Epithelial cell of esophagus (primary cell): ENCODE measurements at regions not wholly inside any gene's neighbourhood (a gene's known extent, or its start where the extent isn't known, plus 50 kb on each side); places are given as distances from the start of the nearest gene placed in this dataset.

Experiments used
- DNase-seq: peaks from one replicate; pipeline ENCODE4 v3.0.0; 2010; ENCODE audit warnings: low read depth
- H3K4me3 ChIP-seq: 2 replicates; pipeline ENCODE4 v1.5.1; 2011; ENCODE audit warnings: mild to moderate bottlenecking, low read length, control low read depth
- TF ChIP-seq, protein P1 (sequence below): IDR thresholded peaks from 2 replicates; pipeline ENCODE4 v1.5.1; 2011; ENCODE audit warnings: low read depth, mild to moderate bottlenecking, low read length, control low read depth, inconsistent platforms; ENCODE audit not compliant: insufficient read depth; ENCODE audit errors: missing control alignments

- TF ChIP-seq, protein P1, sequence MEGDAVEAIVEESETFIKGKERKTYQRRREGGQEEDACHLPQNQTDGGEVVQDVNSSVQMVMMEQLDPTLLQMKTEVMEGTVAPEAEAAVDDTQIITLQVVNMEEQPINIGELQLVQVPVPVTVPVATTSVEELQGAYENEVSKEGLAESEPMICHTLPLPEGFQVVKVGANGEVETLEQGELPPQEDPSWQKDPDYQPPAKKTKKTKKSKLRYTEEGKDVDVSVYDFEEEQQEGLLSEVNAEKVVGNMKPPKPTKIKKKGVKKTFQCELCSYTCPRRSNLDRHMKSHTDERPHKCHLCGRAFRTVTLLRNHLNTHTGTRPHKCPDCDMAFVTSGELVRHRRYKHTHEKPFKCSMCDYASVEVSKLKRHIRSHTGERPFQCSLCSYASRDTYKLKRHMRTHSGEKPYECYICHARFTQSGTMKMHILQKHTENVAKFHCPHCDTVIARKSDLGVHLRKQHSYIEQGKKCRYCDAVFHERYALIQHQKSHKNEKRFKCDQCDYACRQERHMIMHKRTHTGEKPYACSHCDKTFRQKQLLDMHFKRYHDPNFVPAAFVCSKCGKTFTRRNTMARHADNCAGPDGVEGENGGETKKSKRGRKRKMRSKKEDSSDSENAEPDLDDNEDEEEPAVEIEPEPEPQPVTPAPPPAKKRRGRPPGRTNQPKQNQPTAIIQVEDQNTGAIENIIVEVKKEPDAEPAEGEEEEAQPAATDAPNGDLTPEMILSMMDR: no peak
- H3K4me3 ChIP-seq: no peak overlapping the region
- no peak for DNase-seq
These were observed 733.5 kb upstream of the SGCG start for GRCh38 chr13:22447132-22447886.

- H3K4me3 ChIP-seq: no peak overlapping the region
- DNase-seq: no peak
These were observed 731.5 kb upstream of the SGCG start for GRCh38 chr13:22449251-22449650.

DNA sequence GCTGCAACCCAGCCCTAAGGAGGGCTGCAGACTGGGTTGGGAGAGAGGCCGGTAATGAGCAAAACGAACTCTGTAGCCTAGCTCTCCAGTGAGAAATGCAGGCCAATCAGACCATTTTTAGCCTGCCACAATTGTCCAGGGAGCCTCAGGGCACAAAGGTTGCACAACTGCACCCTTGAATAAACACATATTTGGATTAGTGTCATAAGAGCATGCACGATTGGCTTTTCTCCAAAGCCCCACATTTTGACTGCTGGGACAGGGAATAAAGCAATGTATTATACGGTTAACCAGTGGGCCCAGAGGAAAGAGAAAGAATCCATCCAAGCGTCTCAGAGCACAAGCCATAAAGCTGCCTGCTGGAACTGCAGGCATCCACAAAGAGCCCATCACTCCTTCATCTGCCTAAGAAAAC is 729.4 kb upstream of the SGCG start:
- TF ChIP-seq, protein P1: no peak
- no peak overlapping the region for H3K4me3 ChIP-seq
- DNase-seq: peak; percentile 3

More at GRCh38 chr13:22449251-22449650, 731.5 kb upstream of the SGCG start:
- TF ChIP-seq, protein P1: no peak

DNA sequence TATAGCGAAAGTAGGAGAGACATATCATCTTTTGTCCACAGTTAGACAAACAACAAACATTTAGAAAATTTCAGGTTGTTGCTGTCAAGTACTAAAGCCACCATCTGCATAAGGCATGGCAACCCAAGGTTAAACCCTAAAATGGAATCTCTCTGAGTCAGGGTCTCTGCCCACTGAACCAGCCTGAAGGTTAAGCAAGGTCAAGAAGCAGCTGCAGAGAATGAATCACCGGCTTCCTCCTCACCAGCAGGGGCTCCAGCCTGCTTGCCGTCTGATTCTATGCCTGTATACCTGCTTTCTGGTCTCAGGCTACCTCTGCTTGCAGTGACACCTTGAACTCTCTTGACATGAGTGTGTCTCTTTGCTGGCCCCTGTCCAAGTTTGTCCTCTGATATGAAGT is 726.2 kb upstream of the SGCG start:
- no peak for DNase-seq
- TF ChIP-seq, protein P1: no peak
- no peak overlapping the region for H3K4me3 ChIP-seq

- TF ChIP-seq, protein P1: no peak
- DNase-seq: no peak
- no peak overlapping the region for H3K4me3 ChIP-seq
These were observed 725.7 kb upstream of the SGCG start for GRCh38 chr13:22455036-22455435.

- DNase-seq: no peak
- no peak overlapping the region for H3K4me3 ChIP-seq
- TF ChIP-seq, protein P1: no peak
These were observed 718.8 kb upstream of the SGCG start for GRCh38 chr13:22461854-22462490.
